ENCODE measurements at regions not wholly inside any gene's neighbourhood (a gene's known extent, or its start where the extent isn't known, plus 50 kb on each side); places are given as distances from the start of the nearest gene placed in this dataset.

DNA sequence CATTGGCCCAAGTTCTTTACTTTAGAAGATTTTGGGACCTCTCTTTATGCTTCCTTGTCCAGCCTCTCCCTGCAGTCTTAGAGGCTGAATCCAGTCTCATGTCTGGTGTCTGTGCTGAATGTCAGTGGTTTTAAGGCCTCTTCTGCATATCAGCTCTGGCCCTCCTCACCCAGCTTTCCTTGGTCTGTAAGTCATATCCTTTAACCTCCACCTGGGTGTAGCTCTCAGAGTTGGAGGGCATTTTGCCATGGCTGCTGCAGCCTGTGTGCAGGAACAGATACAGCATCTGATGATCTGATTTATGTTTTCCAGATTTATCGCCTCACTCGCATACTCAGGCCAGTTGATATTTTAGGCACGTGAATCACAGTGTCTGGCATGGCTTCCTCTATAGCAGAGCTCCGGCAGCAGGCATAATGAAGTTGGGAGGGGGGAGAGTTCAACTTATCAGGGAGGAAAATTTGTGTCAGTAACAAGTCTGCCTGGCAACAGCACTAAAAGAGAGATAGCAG, 335.0 kb downstream of the PCNX1 start:
- no peak for DNase-seq (ENCODE audit: unreplicated experiment)
- H3K36me3 Mint-ChIP-seq (ENCODE audit: insufficient read depth, unreplicated experiment), result no peaks in the 10 kb centered on the region
- H3K27ac Mint-ChIP-seq (ENCODE audit: low read depth, unreplicated experiment), result no peak overlapping the region
- no TSS peak for BruUV-seq (replicated peaks)
- CTCF ChIA-PET, result interaction anchor here (0.9 to 1.8 kb wide), 2 partner anchors 76 to 148 kb away, joined by 4 read pairs; no protein-coding TSS in a partner anchor
- intact Hi-C loops (cut with micrococcal nuclease), result no loop called here
- H3K4me3 Mint-ChIP-seq (ENCODE audit: unreplicated experiment), result no peak overlapping the region
- no peaks in the 10 kb centered on the region for H3K9me3 Mint-ChIP-seq (ENCODE audit: unreplicated experiment)
- H3K27me3 Mint-ChIP-seq (ENCODE audit: insufficient read depth, unreplicated experiment), result no peaks in the 10 kb centered on the region
- no peak for TF ChIP-seq CTCF (IDR thresholded peaks at IDR 0.05; ENCODE audit: unreplicated experiment)
- H3K4me1 Mint-ChIP-seq (ENCODE audit: insufficient read depth, unreplicated experiment), result no peaks in the 10 kb centered on the region
- POLR2A ChIA-PET, result no interaction called here

DNA sequence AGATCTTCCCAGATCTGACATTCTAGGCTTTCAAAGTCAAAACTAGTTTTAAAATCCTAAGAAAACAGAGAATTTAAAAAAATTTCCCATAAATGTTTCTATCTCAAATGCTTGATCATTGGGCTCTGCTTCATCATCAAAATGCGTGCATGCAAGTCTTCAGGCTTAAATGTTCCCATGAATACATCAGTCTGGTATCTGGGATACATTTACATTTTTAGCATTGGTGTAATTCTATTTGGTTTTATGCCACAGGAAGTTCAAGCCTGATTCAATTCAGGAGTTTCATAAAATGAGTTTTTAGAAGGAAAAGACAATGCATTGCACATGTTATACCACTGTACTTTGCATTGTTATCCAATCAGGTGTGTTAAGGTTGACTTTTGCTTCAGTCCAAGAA, 336.4 kb downstream of the PCNX1 start:
- no TSS peak for BruUV-seq (replicated peaks)
- TF ChIP-seq CTCF (IDR thresholded peaks at IDR 0.05; ENCODE audit: unreplicated experiment), result no peak
- no peak overlapping the region for H3K4me3 Mint-ChIP-seq (ENCODE audit: unreplicated experiment)

GRCh38 chr14:71244341-71244740, 337.1 kb downstream of the PCNX1 start:
- CTCF ChIA-PET, result no interaction called here
- H3K9me3 Mint-ChIP-seq (ENCODE audit: unreplicated experiment), result no peaks in the 10 kb centered on the region
- H3K27me3 Mint-ChIP-seq (ENCODE audit: insufficient read depth, unreplicated experiment), result no peaks in the 10 kb centered on the region
- no peak for DNase-seq (ENCODE audit: unreplicated experiment)
- TF ChIP-seq CTCF (IDR thresholded peaks at IDR 0.05; ENCODE audit: unreplicated experiment), result no peak
- intact Hi-C loops (cut with micrococcal nuclease), result no loop called here
- H3K4me3 Mint-ChIP-seq (ENCODE audit: unreplicated experiment), result no peak overlapping the region
- H3K36me3 Mint-ChIP-seq (ENCODE audit: insufficient read depth, unreplicated experiment), result no peaks in the 10 kb centered on the region
- H3K27ac Mint-ChIP-seq (ENCODE audit: low read depth, unreplicated experiment), result no peak overlapping the region
- no TSS peak for BruUV-seq (replicated peaks)
- no peaks in the 10 kb centered on the region for H3K4me1 Mint-ChIP-seq (ENCODE audit: insufficient read depth, unreplicated experiment)
- POLR2A ChIA-PET, result no interaction called here

More for the DNA sequence above, 336.4 kb downstream of the PCNX1 start:
- Mint-ChIP-seq H3K27ac (ENCODE audit: low read depth, unreplicated experiment) (no peak overlapping the region), H3K4me1 (ENCODE audit: insufficient read depth, unreplicated experiment) (no peaks in the 10 kb centered on the region), H3K9me3 (ENCODE audit: unreplicated experiment) (no peaks in the 10 kb centered on the region), H3K36me3 (ENCODE audit: insufficient read depth, unreplicated experiment) (no peaks in the 10 kb centered on the region), H3K27me3 (ENCODE audit: insufficient read depth, unreplicated experiment) (no peaks in the 10 kb centered on the region)
- no peak for DNase-seq (ENCODE audit: unreplicated experiment)
- ChIA-PET CTCF (interaction anchor here (1.8 kb wide), 1 partner anchor 77 kb away, joined by 4 read pairs; no protein-coding TSS in a partner anchor), POLR2A (no interaction called here)
- intact Hi-C loops (cut with micrococcal nuclease), result no loop called here

- no peak for DNase-seq (ENCODE audit: unreplicated experiment)
- no peak overlapping the region for H3K4me3 Mint-ChIP-seq (ENCODE audit: unreplicated experiment)
- no peaks in the 10 kb centered on the region for H3K9me3 Mint-ChIP-seq (ENCODE audit: unreplicated experiment)
- H3K36me3 Mint-ChIP-seq (ENCODE audit: insufficient read depth, unreplicated experiment), result no peaks in the 10 kb centered on the region
- TF ChIP-seq CTCF (IDR thresholded peaks at IDR 0.05; ENCODE audit: unreplicated experiment), result no peak
- intact Hi-C loops (cut with micrococcal nuclease), result no loop called here
- no TSS peak for BruUV-seq (replicated peaks)
- no peaks in the 10 kb centered on the region for H3K4me1 Mint-ChIP-seq (ENCODE audit: insufficient read depth, unreplicated experiment)
- H3K27ac Mint-ChIP-seq (ENCODE audit: low read depth, unreplicated experiment), result no peak overlapping the region
- CTCF ChIA-PET, result no interaction called here
- H3K27me3 Mint-ChIP-seq (ENCODE audit: insufficient read depth, unreplicated experiment), result no peaks in the 10 kb centered on the region
- POLR2A ChIA-PET, result no interaction called here
Observed at GRCh38 chr14:71245659-71246361, 338.6 kb downstream of the PCNX1 start.

Data from MCF 10A (cell line).